Neutrophil (primary cell): ENCODE measurements at regions not wholly inside any gene's neighbourhood (a gene's known extent, or its start where the extent isn't known, plus 50 kb on each side); places are given as distances from the start of the nearest gene placed in this dataset.

ENCODE experiments used
- H3K27ac ChIP-seq: fragments of 200-600 bp; sonication (generic); 2 replicates; pipeline ENCODE4 v1.5.1; 2016; ENCODE audit warnings: mild to moderate bottlenecking, moderate library complexity
- H3K27me3 ChIP-seq: fragments of 200-600 bp; sonication (generic); 2 replicates; pipeline ENCODE4 v1.6.0; 2016; ENCODE audit warnings: mild to moderate bottlenecking
- H3K36me3 ChIP-seq: fragments of 200-600 bp; sonication (generic); 2 replicates; pipeline ENCODE4 v1.5.1; 2017
- H3K4me1 ChIP-seq, 2 experiments: fragments of 200-600 bp in 1 of 2; sonication (generic) in 1 of 2; 1 replicate in 1 of 2; 2 replicates in 1 of 2; pipeline versions ENCODE4 v1.5.1 to v1.6.1; 2013 to 2016; ENCODE audit warnings: low read depth in 1 of 2, low read length in 1 of 2, mild to moderate bottlenecking in 1 of 2, moderate library complexity in 1 of 2; ENCODE audit not compliant: control insufficient read depth in 1 of 2, insufficient read depth in 1 of 2
- H3K4me3 ChIP-seq, 2 experiments: fragments of 200-600 bp in 1 of 2; sonication (generic) in 1 of 2; 1 replicate in 1 of 2; 2 replicates in 1 of 2; pipeline ENCODE4 v1.5.1; 2013 to 2016; ENCODE audit warnings: low read depth in 1 of 2, low read length in 1 of 2, mild to moderate bottlenecking in 1 of 2, moderate library complexity in 1 of 2
- H3K9me3 ChIP-seq: fragments of 200-600 bp; sonication (generic); 2 replicates; pipeline ENCODE4 v1.5.1; 2016
- CTCF ChIP-seq: fragments of 200-600 bp; sonication (generic); IDR thresholded peaks from 2 replicates; pipeline ENCODE4 v1.5.1; 2016; ENCODE audit warnings: antibody characterized with exemption

GRCh38 chr1:229056046-229056445, 214.9 kb upstream of the RAB4A start:
- Histone ChIP-seq H3K4me1 (peaks cover 52 to 63% of the 10 kb centered on the region in 2 experiments), H3K36me3 (no peaks in the 10 kb centered on the region), H3K9me3 (no peaks in the 10 kb centered on the region), H3K27me3 (no peaks in the 10 kb centered on the region), H3K27ac (no peak overlapping the region), H3K4me3 (no peak overlapping the region)
- no peak for TF ChIP-seq CTCF

- TF ChIP-seq CTCF: no peak
- H3K9me3 ChIP-seq: no peaks in the 10 kb centered on the region
- peaks cover 70 to 82% of the 10 kb centered on the region in 2 experiments for H3K4me1 ChIP-seq
- H3K27me3 ChIP-seq: no peaks in the 10 kb centered on the region
- H3K4me3 ChIP-seq: peak overlapping the region; percentile 4 to 35
- H3K27ac ChIP-seq: peak overlapping the region; percentile 63
- no peaks in the 10 kb centered on the region for H3K36me3 ChIP-seq
These were observed 212.8 kb upstream of the RAB4A start for GRCh38 chr1:229058111-229058561.

GRCh38 chr1:229058729-229059128, 212.2 kb upstream of the RAB4A start:
- no peak for TF ChIP-seq CTCF
- no peaks in the 10 kb centered on the region for H3K27me3 ChIP-seq
- peaks cover 76 to 85% of the 10 kb centered on the region in 2 experiments for H3K4me1 ChIP-seq
- peak overlapping the region; percentile 4 to 35 for H3K4me3 ChIP-seq
- peak overlapping the region; percentile 63 for H3K27ac ChIP-seq
- H3K36me3 ChIP-seq: no peaks in the 10 kb centered on the region
- H3K9me3 ChIP-seq: no peaks in the 10 kb centered on the region

- no peaks in the 10 kb centered on the region for H3K9me3 ChIP-seq
- TF ChIP-seq CTCF: no peak
- H3K27ac ChIP-seq: no peak overlapping the region
- peaks cover 81 to 88% of the 10 kb centered on the region in 2 experiments for H3K4me1 ChIP-seq
- H3K36me3 ChIP-seq: no peaks in the 10 kb centered on the region
- H3K4me3 ChIP-seq: no peak overlapping the region
- H3K27me3 ChIP-seq: no peaks in the 10 kb centered on the region
These were observed 211.0 kb upstream of the RAB4A start for GRCh38 chr1:229059671-229060539.

- Histone ChIP-seq H3K9me3 (no peaks in the 10 kb centered on the region), H3K36me3 (no peaks in the 10 kb centered on the region), H3K4me1 (peaks cover 95 to 97% of the 10 kb centered on the region in 2 experiments), H3K4me3 (no peak overlapping the region), H3K27me3 (no peaks in the 10 kb centered on the region), H3K27ac (no peak overlapping the region)
- TF ChIP-seq CTCF: no peak
These were observed 208.8 kb upstream of the RAB4A start for GRCh38 chr1:229062135-229062534.
